ENCODE measurements at regions not wholly inside any gene's neighbourhood (a gene's known extent, or its start where the extent isn't known, plus 50 kb on each side); places are given as distances from the start of the nearest gene placed in this dataset.

GRCh38 chr13:71124230-71124629 is 742.8 kb downstream of the DACH1 start:
- no peak for DNase-seq (ENCODE audit: low read depth, low spot score)
- H3K4me3 ChIP-seq (ENCODE audit: low read length), result no peak overlapping the region

- no peak for DNase-seq (ENCODE audit: low read depth, low spot score)
- H3K4me3 ChIP-seq (ENCODE audit: low read length), result no peak overlapping the region
These were observed 748.1 kb downstream of the DACH1 start for GRCh38 chr13:71118779-71119364.

GRCh38 chr13:71117920-71118319 is 749.1 kb downstream of the DACH1 start:
- DNase-seq (ENCODE audit: low read depth, low spot score), result no peak

GRCh38 chr13:71115301-71115700 is 751.7 kb downstream of the DACH1 start:
- no peak for DNase-seq (ENCODE audit: low read depth, low spot score)
- H3K4me3 ChIP-seq (ENCODE audit: low read length), result no peak overlapping the region

More at GRCh38 chr13:71117920-71118319, 749.1 kb downstream of the DACH1 start:
- no peak overlapping the region for H3K4me3 ChIP-seq (ENCODE audit: low read length)

GRCh38 chr13:71096421-71096820 is 770.6 kb downstream of the DACH1 start:
- no peak overlapping the region for H3K4me3 ChIP-seq (ENCODE audit: low read length)
- DNase-seq (ENCODE audit: low read depth, low spot score), result no peak

- no peak overlapping the region for H3K4me3 ChIP-seq (ENCODE audit: low read length)
- DNase-seq (ENCODE audit: low read depth, low spot score), result no peak
These were observed 776.0 kb downstream of the DACH1 start for GRCh38 chr13:71090990-71091389.

GRCh38 chr13:71089056-71089455 is 777.9 kb downstream of the DACH1 start:
- DNase-seq (ENCODE audit: low read depth, low spot score), result no peak
- H3K4me3 ChIP-seq (ENCODE audit: low read length), result no peak overlapping the region

GRCh38 chr13:71087432-71087831 is 779.6 kb downstream of the DACH1 start:
- H3K4me3 ChIP-seq (ENCODE audit: low read length), result no peak overlapping the region
- no peak for DNase-seq (ENCODE audit: low read depth, low spot score)

- DNase-seq (ENCODE audit: low read depth, low spot score), result no peak
- no peak overlapping the region for H3K4me3 ChIP-seq (ENCODE audit: low read length)
These were observed 780.0 kb downstream of the DACH1 start for GRCh38 chr13:71087006-71087405.

- no peak for DNase-seq (ENCODE audit: low read depth, low spot score)
- no peak overlapping the region for H3K4me3 ChIP-seq (ENCODE audit: low read length)
These were observed 784.4 kb downstream of the DACH1 start for GRCh38 chr13:71082631-71083030.

GRCh38 chr13:71079638-71080037 is 787.4 kb downstream of the DACH1 start:
- H3K4me3 ChIP-seq (ENCODE audit: low read length), result no peak overlapping the region

GRCh38 chr13:71068041-71068440 is 799.0 kb downstream of the DACH1 start:
- DNase-seq (ENCODE audit: low read depth, low spot score), result no peak
- H3K4me3 ChIP-seq (ENCODE audit: low read length), result no peak overlapping the region

More at GRCh38 chr13:71079638-71080037, 787.4 kb downstream of the DACH1 start:
- DNase-seq (ENCODE audit: low read depth, low spot score), result no peak

- H3K4me3 ChIP-seq (ENCODE audit: low read length), result no peak overlapping the region
- DNase-seq (ENCODE audit: low read depth, low spot score), result no peak
These were observed 799.7 kb downstream of the DACH1 start for GRCh38 chr13:71067165-71067815.

GRCh38 chr13:71056581-71056980 is 810.4 kb downstream of the DACH1 start:
- DNase-seq (ENCODE audit: low read depth, low spot score), result no peak
- no peak overlapping the region for H3K4me3 ChIP-seq (ENCODE audit: low read length)

GRCh38 chr13:71055644-71056043 is 811.4 kb downstream of the DACH1 start:
- DNase-seq (ENCODE audit: low read depth, low spot score), result no peak
- H3K4me3 ChIP-seq (ENCODE audit: low read length), result no peak overlapping the region

- no peak overlapping the region for H3K4me3 ChIP-seq (ENCODE audit: low read length)
- DNase-seq (ENCODE audit: low read depth, low spot score), result no peak
These were observed 812.0 kb downstream of the DACH1 start for GRCh38 chr13:71055047-71055446.

GRCh38 chr13:71054358-71054757 is 812.6 kb downstream of the DACH1 start:
- H3K4me3 ChIP-seq (ENCODE audit: low read length), result no peak overlapping the region
- no peak for DNase-seq (ENCODE audit: low read depth, low spot score)

- H3K4me3 ChIP-seq (ENCODE audit: low read length), result no peak overlapping the region
- DNase-seq (ENCODE audit: low read depth, low spot score), result no peak
These were observed 815.4 kb downstream of the DACH1 start for GRCh38 chr13:71051573-71051972.

GRCh38 chr13:71046360-71047079 is 820.5 kb downstream of the DACH1 start:
- no peak overlapping the region for H3K4me3 ChIP-seq (ENCODE audit: low read length)
- DNase-seq (ENCODE audit: low read depth, low spot score), result no peak

- no peak overlapping the region for H3K4me3 ChIP-seq (ENCODE audit: low read length)
- DNase-seq (ENCODE audit: low read depth, low spot score), result no peak
These were observed 821.9 kb downstream of the DACH1 start for GRCh38 chr13:71045101-71045500.

Measured in Jurkat, Clone E6-1 (cell line).